ENCODE measurements at regions not wholly inside any gene's neighbourhood (a gene's known extent, or its start where the extent isn't known, plus 50 kb on each side); places are given as distances from the start of the nearest gene placed in this dataset.

GRCh38 chr10:78320506-78320905 lies 286.8 kb downstream of the RPS24 start:
- no peak for DNase-seq (ENCODE audit: low read depth)

- DNase-seq (ENCODE audit: low read depth), result no peak
Measured at GRCh38 chr10:78321000-78321399, 287.3 kb downstream of the RPS24 start.

GRCh38 chr10:78321500-78321899 lies 287.8 kb downstream of the RPS24 start:
- DNase-seq (ENCODE audit: low read depth), result no peak

GRCh38 chr10:78326372-78326771 lies 292.7 kb downstream of the RPS24 start:
- no peak for DNase-seq (ENCODE audit: low read depth)

GRCh38 chr10:78327778-78328591 lies 294.3 kb downstream of the RPS24 start:
- DNase-seq (ENCODE audit: low read depth), result no peak

- no peak for DNase-seq (ENCODE audit: low read depth)
Measured at GRCh38 chr10:78328592-78329404, 295.1 kb downstream of the RPS24 start.

- no peak for DNase-seq (ENCODE audit: low read depth)
Measured at GRCh38 chr10:78330884-78331283, 297.2 kb downstream of the RPS24 start.

GRCh38 chr10:78331391-78331922 lies 297.8 kb downstream of the RPS24 start:
- no peak for DNase-seq (ENCODE audit: low read depth)

- DNase-seq (ENCODE audit: low read depth), result no peak
Measured at GRCh38 chr10:78332012-78332411, 298.3 kb downstream of the RPS24 start.

- no peak for DNase-seq (ENCODE audit: low read depth)
Measured at GRCh38 chr10:78332657-78333056, 299.0 kb downstream of the RPS24 start.

GRCh38 chr10:78333362-78334143 lies 299.9 kb downstream of the RPS24 start:
- no peak for DNase-seq (ENCODE audit: low read depth)

GRCh38 chr10:78335371-78335690 lies 301.7 kb downstream of the RPS24 start:
- no peak for DNase-seq (ENCODE audit: low read depth)

- DNase-seq (ENCODE audit: low read depth), result no peak
Measured at GRCh38 chr10:78335691-78336401, 302.2 kb downstream of the RPS24 start.

- DNase-seq (ENCODE audit: low read depth), result no peak
Measured at GRCh38 chr10:78336402-78336791, 302.7 kb downstream of the RPS24 start.

GRCh38 chr10:78337016-78337415 lies 303.4 kb downstream of the RPS24 start:
- no peak for DNase-seq (ENCODE audit: low read depth)

GRCh38 chr10:78337646-78338391 lies 304.2 kb downstream of the RPS24 start:
- DNase-seq (ENCODE audit: low read depth), result no peak

GRCh38 chr10:78338717-78339116 lies 305.1 kb downstream of the RPS24 start:
- DNase-seq (ENCODE audit: low read depth), result no peak

GRCh38 chr10:78339251-78339650 lies 305.6 kb downstream of the RPS24 start:
- DNase-seq (ENCODE audit: low read depth), result no peak

GRCh38 chr10:78341953-78342614 lies 308.4 kb downstream of the RPS24 start:
- no peak for DNase-seq (ENCODE audit: low read depth)

All from stimulated activated CD8-positive, alpha-beta memory T cell treated with anti-CD3 and anti-CD28 coated beads, Interleukin-12 subunit alpha, Interleukin-12 subunit beta, amount 100 ng/mL, for 4 hours (primary cell).